ENCODE measurements at regions not wholly inside any gene's neighbourhood (a gene's known extent, or its start where the extent isn't known, plus 50 kb on each side); places are given as distances from the start of the nearest gene placed in this dataset.

DNA sequence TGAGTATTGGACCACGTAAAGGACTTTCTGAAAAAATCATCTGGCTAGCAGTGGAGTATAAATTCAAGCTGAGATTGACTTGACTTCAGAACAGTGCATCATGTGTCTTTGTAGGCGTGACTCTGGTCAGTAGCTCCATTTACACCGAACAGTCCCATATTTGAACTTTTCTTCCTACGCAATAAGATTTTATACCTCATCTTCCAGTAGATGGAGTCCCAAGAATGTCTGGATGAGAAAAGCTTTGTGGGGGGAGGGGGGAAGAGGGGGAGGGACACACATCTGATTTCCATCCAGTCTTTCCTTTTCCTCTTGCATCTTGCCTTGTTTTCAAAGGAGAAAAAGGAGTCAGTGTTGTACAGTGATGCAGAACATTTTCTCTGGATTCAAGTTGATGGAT is 241.0 kb downstream of the EMP1 start:
- no peak overlapping the region for H3K9ac ChIP-seq (ENCODE audit: low read length)
- H3K9me3 ChIP-seq (ENCODE audit: control insufficient read depth, low read length): no peaks in the 10 kb centered on the region
- no peak overlapping the region for H3K4me3 ChIP-seq (ENCODE audit: low read length)
- H3K36me3 ChIP-seq (ENCODE audit: control insufficient read depth, insufficient read depth, low read length): no peaks in the 10 kb centered on the region
- H3K27me3 ChIP-seq (ENCODE audit: control insufficient read depth, insufficient read depth, low read length): peaks cover 14% of the 10 kb centered on the region
- peaks cover 13% of the 10 kb centered on the region for H3K4me1 ChIP-seq (ENCODE audit: control insufficient read depth, insufficient read depth, low read length)

DNA sequence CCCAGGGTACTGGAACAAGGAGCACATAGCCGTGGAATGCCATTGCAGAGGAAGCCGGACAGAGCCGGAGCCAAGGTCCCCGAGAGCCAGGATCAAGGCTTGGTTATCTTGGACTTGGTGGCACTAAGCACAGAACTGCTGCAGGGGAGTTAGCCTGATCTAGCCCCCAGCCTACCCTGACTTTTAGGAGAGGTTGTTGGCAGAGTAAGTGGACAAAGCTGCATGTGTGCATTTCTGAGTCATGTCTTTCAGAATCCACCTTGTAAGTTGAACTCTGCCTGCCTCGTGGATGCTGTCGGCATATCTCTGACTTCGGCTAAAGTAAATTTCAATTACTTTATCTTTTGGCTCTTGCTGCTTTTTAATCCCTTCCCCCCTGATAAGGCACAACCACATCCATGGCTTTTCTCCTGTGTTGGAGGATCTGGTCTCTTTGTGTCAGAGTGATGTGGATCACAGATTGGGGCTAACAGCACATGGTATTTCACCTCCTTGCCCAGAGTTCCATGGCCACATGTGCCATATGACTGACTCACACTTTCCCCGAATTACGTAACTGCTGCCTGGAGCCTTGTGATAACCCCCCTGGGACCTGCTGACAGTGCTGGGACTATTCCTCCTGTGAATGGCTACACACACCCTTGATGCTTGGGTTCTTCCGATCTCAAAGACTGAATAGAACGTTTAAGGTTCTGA is 240.3 kb downstream of the EMP1 start:
- Histone ChIP-seq H3K9ac (ENCODE audit: low read length) (no peak overlapping the region), H3K36me3 (ENCODE audit: control insufficient read depth, insufficient read depth, low read length) (no peaks in the 10 kb centered on the region), H3K9me3 (ENCODE audit: control insufficient read depth, low read length) (no peaks in the 10 kb centered on the region), H3K27me3 (ENCODE audit: control insufficient read depth, insufficient read depth, low read length) (peaks cover 14% of the 10 kb centered on the region), H3K4me3 (ENCODE audit: low read length) (no peak overlapping the region), H3K4me1 (ENCODE audit: control insufficient read depth, insufficient read depth, low read length) (peaks cover 13% of the 10 kb centered on the region)

DNA sequence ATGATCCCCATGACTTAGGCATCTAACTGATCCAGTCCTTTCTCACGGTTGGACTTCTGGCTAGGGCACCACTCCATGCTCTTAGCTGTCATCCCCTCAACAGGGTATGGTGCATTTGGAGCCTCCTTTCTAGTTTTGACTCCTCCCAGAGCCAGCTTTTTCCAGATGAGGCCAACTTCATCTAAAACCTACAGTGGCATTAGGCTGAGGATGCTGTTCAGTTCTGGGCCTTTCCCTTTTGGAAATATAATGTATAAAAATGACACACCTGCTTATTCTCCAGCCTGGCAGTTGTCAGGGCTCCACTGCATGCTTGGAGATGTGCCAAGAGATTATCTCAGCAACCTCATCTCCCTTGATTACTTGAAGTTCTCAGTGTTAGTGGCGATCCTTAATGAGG is 239.7 kb downstream of the EMP1 start:
- H3K36me3 ChIP-seq (ENCODE audit: control insufficient read depth, insufficient read depth, low read length): no peaks in the 10 kb centered on the region
- peaks cover 13% of the 10 kb centered on the region for H3K4me1 ChIP-seq (ENCODE audit: control insufficient read depth, insufficient read depth, low read length)
- H3K9me3 ChIP-seq (ENCODE audit: control insufficient read depth, low read length): no peaks in the 10 kb centered on the region
- H3K9ac ChIP-seq (ENCODE audit: low read length): no peak overlapping the region
- H3K4me3 ChIP-seq (ENCODE audit: low read length): no peak overlapping the region
- H3K27me3 ChIP-seq (ENCODE audit: control insufficient read depth, insufficient read depth, low read length): peaks cover 14% of the 10 kb centered on the region

DNA sequence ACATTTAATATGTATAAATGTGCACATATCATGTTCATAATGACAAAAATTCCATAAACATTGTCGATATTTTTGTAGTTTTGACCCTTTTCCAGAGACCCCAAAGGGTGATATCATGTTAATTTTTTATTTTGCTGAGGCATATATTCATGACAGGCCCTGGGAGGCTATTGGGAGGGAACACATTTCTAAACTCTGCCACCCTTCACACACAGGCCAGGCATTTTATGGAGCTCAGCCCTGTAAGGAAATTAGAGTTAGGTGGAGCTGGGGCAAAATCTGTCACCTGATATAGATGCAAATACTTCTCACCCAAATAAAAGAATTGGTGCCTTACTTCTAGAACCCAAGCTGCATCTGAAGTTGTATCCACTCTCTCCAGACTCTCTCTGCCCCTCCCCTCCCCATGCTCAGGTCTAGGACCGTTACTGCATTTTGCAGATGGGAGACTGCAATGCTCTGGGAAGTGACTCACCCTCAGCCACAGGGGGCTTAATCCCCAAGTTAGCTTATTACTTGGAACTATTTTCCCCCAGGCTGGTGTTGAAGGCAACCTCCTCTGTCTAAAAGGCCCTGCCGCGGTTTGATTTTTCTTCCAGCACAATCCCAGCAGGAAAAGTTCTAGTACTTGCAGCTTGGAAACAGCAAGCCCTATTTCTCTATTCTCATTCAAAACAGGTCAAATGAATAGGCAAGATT is 238.9 kb downstream of the EMP1 start:
- Histone ChIP-seq H3K4me3 (ENCODE audit: low read length) (no peak overlapping the region), H3K36me3 (ENCODE audit: control insufficient read depth, insufficient read depth, low read length) (no peaks in the 10 kb centered on the region), H3K27me3 (ENCODE audit: control insufficient read depth, insufficient read depth, low read length) (peaks cover 14% of the 10 kb centered on the region), H3K4me1 (ENCODE audit: control insufficient read depth, insufficient read depth, low read length) (peaks cover 13% of the 10 kb centered on the region), H3K9ac (ENCODE audit: low read length) (no peak overlapping the region), H3K9me3 (ENCODE audit: control insufficient read depth, low read length) (no peaks in the 10 kb centered on the region)

DNA sequence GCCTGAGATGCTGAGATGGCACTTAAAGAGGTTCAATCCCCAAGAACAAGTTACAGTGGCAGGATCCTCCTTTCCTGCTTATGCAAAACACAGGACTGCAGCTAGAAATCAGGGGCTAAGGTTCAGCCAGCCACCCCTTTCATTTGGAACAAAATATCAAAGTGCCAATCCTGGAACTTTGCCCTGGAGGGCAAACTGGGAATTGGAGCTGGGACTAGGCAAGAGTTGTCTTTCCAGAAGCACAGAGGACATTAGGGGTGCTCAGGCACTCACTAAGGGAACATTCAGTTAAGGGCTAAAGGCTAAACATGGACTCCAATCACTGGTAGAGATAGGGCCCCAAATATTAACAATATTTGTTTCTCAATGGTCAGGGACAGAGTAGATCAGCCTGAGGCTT is 237.2 kb downstream of the EMP1 start:
- no peak overlapping the region for H3K4me3 ChIP-seq (ENCODE audit: low read length)
- H3K36me3 ChIP-seq (ENCODE audit: control insufficient read depth, insufficient read depth, low read length): no peaks in the 10 kb centered on the region
- H3K27me3 ChIP-seq (ENCODE audit: control insufficient read depth, insufficient read depth, low read length): peaks cover 12% of the 10 kb centered on the region
- no peak overlapping the region for H3K9ac ChIP-seq (ENCODE audit: low read length)
- H3K9me3 ChIP-seq (ENCODE audit: control insufficient read depth, low read length): no peaks in the 10 kb centered on the region
- H3K4me1 ChIP-seq (ENCODE audit: control insufficient read depth, insufficient read depth, low read length): peaks cover 13% of the 10 kb centered on the region

DNA sequence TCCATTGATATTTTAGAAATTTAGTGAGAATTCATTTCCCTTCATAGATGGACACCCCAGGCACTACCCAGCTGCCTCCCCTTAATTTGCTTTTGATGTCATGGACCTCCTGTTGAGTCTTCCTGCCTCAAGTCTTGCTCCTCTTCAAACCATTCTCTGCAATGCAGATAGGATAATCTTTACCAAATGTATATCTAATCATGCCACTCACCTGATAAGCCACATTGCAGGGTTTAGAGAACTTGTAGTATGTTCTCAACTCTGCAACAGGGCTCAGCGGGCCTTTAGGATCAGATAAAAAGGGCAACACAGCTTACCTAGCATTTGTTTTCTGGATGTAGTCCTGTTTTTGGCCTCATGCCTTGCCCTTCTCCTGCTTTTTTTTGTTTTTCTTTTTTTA is 234.5 kb downstream of the EMP1 start:
- no peak overlapping the region for H3K4me3 ChIP-seq (ENCODE audit: low read length)
- no peak overlapping the region for H3K9ac ChIP-seq (ENCODE audit: low read length)
- H3K9me3 ChIP-seq (ENCODE audit: control insufficient read depth, low read length): no peaks in the 10 kb centered on the region
- no peaks in the 10 kb centered on the region for H3K4me1 ChIP-seq (ENCODE audit: control insufficient read depth, insufficient read depth, low read length)
- no peaks in the 10 kb centered on the region for H3K27me3 ChIP-seq (ENCODE audit: control insufficient read depth, insufficient read depth, low read length)
- H3K36me3 ChIP-seq (ENCODE audit: control insufficient read depth, insufficient read depth, low read length): no peaks in the 10 kb centered on the region

DNA sequence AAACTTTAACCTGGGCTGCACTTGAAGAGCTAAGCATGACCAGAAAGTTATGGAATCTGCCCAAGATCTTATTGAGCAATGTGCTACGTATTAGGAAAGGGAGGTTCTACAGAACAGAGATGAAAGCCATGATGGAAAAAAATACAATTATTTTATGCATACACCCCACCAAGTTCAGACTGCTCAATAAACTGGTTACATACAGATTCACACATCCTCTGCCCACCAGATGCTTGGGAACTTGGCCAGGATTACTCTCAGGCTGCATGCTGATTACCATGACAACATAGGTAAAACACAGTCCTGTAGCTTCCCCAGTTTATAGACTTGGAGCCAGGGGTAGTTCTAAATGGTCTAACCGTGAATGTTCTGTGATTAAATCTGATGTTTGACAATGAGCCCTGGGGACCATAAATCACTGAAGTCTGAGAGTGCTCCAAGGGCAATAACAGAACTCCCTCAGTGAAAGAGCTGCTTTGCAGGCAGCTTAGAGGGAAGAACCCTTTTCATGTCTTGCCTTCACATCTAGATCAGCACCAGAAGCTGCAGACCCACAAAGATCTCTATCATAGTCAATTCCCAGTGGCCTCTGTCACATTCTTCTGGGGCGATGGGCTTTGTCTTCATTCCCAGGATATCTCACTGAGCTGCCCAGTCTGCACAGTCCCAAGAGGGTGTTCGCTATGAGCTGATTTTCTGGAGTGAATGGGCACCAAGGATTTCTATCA is 232.2 kb downstream of the EMP1 start:
- H3K4me3 ChIP-seq (ENCODE audit: low read length): no peak overlapping the region
- no peaks in the 10 kb centered on the region for H3K4me1 ChIP-seq (ENCODE audit: control insufficient read depth, insufficient read depth, low read length)
- H3K9me3 ChIP-seq (ENCODE audit: control insufficient read depth, low read length): no peaks in the 10 kb centered on the region
- no peaks in the 10 kb centered on the region for H3K36me3 ChIP-seq (ENCODE audit: control insufficient read depth, insufficient read depth, low read length)
- H3K27me3 ChIP-seq (ENCODE audit: control insufficient read depth, insufficient read depth, low read length): no peaks in the 10 kb centered on the region
- no peak overlapping the region for H3K9ac ChIP-seq (ENCODE audit: low read length)

DNA sequence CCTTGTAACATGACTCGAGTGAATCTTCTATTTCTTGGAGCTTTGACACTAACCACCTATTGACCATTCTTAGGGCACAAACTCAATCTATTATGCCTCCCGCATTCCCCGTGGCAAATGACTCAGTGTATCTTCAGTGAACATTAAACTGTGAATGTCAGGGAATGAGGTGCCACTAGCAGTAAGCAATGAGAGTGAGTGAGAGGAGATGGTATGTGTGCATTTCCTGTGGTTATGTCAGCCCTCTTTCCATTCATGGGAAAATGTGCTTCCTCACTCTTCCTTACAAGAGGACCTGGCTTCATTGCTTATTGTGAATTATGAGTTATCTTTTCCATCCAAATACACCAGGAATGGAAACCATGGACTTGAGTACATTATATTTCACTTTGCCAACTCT is 229.2 kb downstream of the EMP1 start:
- Histone ChIP-seq H3K4me3 (ENCODE audit: low read length) (no peak overlapping the region), H3K27me3 (ENCODE audit: control insufficient read depth, insufficient read depth, low read length) (no peaks in the 10 kb centered on the region), H3K36me3 (ENCODE audit: control insufficient read depth, insufficient read depth, low read length) (no peaks in the 10 kb centered on the region), H3K9me3 (ENCODE audit: control insufficient read depth, low read length) (no peaks in the 10 kb centered on the region), H3K9ac (ENCODE audit: low read length) (no peak overlapping the region), H3K4me1 (ENCODE audit: control insufficient read depth, insufficient read depth, low read length) (no peaks in the 10 kb centered on the region)

DNA sequence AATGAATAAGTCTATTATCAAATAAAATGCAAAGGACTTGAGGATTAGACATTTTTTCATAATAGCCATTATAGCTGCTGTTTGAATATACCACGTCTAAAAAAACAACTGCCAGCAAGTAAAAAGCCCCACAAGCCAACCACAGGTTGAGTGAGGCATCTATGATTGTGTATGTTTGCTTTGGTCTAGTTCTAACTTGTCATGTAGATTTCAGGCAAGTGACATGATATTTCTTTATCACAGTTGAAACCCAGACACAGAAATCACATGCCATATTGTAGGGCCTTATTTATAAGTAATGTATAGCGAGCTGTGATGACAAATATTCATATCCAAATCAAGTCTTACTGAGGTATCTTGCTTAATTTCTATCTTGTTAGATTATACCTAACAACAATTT is 225.8 kb downstream of the EMP1 start:
- no peaks in the 10 kb centered on the region for H3K36me3 ChIP-seq (ENCODE audit: control insufficient read depth, insufficient read depth, low read length)
- no peaks in the 10 kb centered on the region for H3K27me3 ChIP-seq (ENCODE audit: control insufficient read depth, insufficient read depth, low read length)
- H3K4me3 ChIP-seq (ENCODE audit: low read length): no peak overlapping the region
- H3K9ac ChIP-seq (ENCODE audit: low read length): no peak overlapping the region
- no peaks in the 10 kb centered on the region for H3K4me1 ChIP-seq (ENCODE audit: control insufficient read depth, insufficient read depth, low read length)
- no peaks in the 10 kb centered on the region for H3K9me3 ChIP-seq (ENCODE audit: control insufficient read depth, low read length)

DNA sequence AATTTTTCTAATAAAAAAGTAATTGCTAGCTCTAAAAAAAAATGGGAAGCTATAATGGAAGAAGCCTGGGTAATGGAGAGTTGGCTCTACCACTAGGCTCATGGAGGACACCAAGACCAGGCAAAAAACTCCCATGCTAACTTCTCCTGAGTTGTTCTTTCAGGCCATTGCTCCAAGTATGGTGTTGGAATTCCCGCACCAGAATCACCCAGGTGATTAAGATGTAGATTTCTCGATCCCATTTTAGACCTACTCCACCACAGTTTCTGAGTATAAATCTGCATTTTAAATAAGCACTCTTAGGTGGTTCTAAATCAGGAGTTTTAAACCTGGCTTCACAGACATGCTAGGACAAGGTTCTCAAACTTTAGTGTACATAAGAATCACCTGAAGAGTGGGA is 221.0 kb downstream of the EMP1 start:
- no peaks in the 10 kb centered on the region for H3K9me3 ChIP-seq (ENCODE audit: control insufficient read depth, low read length)
- no peak overlapping the region for H3K9ac ChIP-seq (ENCODE audit: low read length)
- H3K27me3 ChIP-seq (ENCODE audit: control insufficient read depth, insufficient read depth, low read length): no peaks in the 10 kb centered on the region
- no peak overlapping the region for H3K4me3 ChIP-seq (ENCODE audit: low read length)
- no peaks in the 10 kb centered on the region for H3K4me1 ChIP-seq (ENCODE audit: control insufficient read depth, insufficient read depth, low read length)
- H3K36me3 ChIP-seq (ENCODE audit: control insufficient read depth, insufficient read depth, low read length): no peaks in the 10 kb centered on the region

DNA sequence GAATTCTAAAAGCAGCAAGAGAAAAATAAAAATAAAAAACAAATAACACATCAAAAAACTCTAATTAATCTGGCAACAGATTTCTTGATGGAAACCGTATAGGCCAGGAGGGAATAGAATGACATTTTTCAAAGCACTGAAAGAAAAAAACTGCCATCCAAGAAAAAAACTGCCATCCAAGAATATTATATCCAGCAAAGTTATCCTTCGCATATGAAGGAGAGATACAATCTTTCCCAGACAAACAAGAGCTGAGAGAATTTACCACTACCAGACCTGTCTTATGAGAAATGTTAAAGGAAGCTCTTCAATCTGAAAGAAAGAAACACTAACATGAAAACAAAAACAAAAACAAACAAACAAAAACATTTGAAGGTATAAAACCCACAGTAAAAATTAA is 214.8 kb downstream of the EMP1 start:
- Histone ChIP-seq H3K4me1 (ENCODE audit: control insufficient read depth, insufficient read depth, low read length) (no peaks in the 10 kb centered on the region), H3K27me3 (ENCODE audit: control insufficient read depth, insufficient read depth, low read length) (no peaks in the 10 kb centered on the region), H3K36me3 (ENCODE audit: control insufficient read depth, insufficient read depth, low read length) (no peaks in the 10 kb centered on the region), H3K9ac (ENCODE audit: low read length) (no peak overlapping the region), H3K4me3 (ENCODE audit: low read length) (no peak overlapping the region), H3K9me3 (ENCODE audit: control insufficient read depth, low read length) (no peaks in the 10 kb centered on the region)

DNA sequence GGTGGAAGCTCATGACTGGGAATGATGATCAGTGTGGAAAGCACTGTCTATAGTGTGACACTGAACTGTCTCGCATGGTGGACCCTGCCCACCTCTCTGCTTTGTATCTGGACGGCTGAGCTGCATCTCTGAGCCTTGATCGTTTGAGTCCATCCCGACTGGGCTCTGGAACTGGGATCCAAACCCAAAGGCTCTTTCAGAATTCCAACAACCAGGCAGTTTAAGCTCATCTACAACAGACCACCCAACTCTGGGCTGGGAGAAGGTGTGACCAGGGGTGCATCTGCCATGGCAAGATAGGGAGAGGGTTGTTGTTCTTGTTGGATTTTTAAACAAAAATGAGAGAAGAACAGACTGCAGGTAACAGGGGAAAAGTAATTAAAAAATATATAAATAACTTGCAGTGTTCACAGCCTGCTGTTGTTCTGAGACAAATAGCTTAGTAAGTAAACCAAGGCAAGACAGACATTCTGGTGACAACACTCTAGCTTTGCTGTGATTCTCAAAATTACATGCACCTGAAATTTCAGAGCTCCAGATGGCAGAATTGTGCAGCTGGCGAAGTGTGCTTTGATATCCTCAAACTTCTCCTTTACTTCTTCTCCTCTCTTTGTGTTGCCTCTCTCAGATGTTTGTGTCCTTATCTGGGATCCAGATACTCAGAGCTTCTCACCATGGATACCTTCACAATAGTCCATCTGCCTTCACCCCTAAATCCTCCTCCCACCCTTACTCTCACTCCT is 209.6 kb downstream of the EMP1 start:
- H3K9ac ChIP-seq (ENCODE audit: low read length): no peak overlapping the region
- no peak overlapping the region for H3K4me3 ChIP-seq (ENCODE audit: low read length)
- H3K27me3 ChIP-seq (ENCODE audit: control insufficient read depth, insufficient read depth, low read length): no peaks in the 10 kb centered on the region
- no peaks in the 10 kb centered on the region for H3K36me3 ChIP-seq (ENCODE audit: control insufficient read depth, insufficient read depth, low read length)
- H3K9me3 ChIP-seq (ENCODE audit: control insufficient read depth, low read length): no peaks in the 10 kb centered on the region
- H3K4me1 ChIP-seq (ENCODE audit: control insufficient read depth, insufficient read depth, low read length): peaks cover 11% of the 10 kb centered on the region

All from mucosa of stomach (tissue), 1 donor.